Fibroblast of skin of abdomen (primary cell): ENCODE measurements at regions not wholly inside any gene's neighbourhood (a gene's known extent, or its start where the extent isn't known, plus 50 kb on each side); places are given as distances from the start of the nearest gene placed in this dataset.
A peak's percentile ranks its signal among the peaks of the same experiment; 100 is the strongest.

ENCODE experiments used
- DNase-seq: peaks from one replicate; pipeline ENCODE4 v3.0.0-alpha.2; 2013

- no peak for DNase-seq
Measured at GRCh38 chr1:204736836-204737235, 51.3 kb upstream of the LRRN2 start.

DNA sequence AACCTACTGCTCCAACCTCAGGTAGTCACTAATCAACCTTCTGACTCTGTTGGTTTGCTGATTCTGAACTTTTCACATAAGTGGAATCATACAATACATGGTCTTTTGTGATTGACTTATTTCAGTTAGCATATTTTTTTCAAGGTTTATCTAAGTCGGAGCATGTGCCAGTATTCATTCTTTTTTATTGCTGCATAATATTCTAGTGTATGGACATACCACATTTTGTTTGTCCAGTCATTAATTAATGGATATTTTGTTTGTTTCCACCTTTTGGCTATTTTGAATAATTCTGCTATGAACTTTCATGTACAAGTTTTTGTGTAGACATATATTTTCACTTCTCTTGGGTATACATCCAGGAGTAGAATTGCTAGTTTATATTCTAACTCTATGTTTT lies 53.0 kb upstream of the LRRN2 start:
- DNase-seq = no peak

- DNase-seq = no peak
Measured at GRCh38 chr1:204740354-204740753, 54.8 kb upstream of the LRRN2 start.

GRCh38 chr1:204741440-204741839 lies 55.9 kb upstream of the LRRN2 start:
- DNase-seq = no peak

- no peak for DNase-seq
Measured at GRCh38 chr1:204742676-204743251, 57.2 kb upstream of the LRRN2 start.

DNA sequence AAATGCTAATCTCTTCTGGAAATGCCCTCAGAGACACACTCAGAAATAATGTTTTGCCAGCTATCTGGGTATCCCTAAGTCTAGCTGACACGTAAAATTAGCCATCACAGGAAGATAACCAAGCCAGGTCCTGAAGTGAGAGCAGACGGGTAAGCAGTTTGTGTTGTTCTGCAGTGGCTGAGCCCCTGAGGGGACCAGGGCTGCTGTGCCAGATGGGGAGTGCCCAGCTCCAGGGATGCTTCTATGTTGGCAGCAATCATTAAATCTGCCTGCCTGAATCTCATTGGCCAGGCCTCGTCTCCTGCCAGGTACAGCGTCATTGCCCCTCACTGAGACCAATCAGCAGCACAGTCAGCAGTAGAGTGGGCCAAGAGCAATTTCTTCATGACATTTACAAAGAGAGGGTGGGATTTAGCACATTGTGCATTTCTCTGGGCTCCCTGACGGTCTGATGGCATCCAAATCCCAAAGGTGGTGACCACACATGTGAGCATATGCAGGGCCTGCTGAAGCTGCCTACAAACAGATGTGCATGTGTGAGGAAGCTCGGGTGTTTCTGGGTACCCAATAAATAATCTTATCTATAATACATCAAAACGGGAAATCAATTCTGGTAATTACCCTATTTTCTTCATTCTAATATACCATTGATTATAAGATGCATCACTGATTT lies 58.7 kb upstream of the LRRN2 start:
- DNase-seq = no peak

DNA sequence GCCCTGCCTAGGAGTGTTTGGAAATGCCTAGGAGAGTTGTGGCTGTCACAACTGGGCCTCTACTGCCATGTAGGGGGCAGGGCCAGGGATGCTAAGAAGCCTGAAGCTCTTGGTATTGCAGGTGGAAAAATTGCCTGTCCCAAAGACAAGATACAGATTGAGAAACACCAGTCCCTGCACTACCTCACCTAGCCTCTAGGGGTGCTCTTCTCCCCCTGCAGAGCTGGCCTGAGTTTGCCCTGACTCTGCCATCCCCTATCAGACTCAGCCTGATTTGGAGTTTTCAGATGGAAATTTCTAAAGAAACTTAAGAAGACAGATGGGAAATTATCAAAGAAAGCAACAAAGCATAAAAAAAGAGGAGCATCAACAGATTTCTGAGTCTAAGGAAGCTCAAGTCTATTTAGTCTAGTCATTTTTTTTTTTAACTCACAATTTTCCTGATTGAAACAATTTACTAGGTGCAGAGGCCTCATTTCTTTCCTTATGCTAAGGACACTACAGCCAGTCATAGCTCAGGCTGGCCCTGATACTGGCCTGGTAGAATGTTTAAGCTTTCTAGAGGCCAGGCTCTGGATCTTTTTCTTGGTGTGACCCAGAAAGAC lies 61.4 kb upstream of the LRRN2 start:
- peak; percentile 24 for DNase-seq

- no peak for DNase-seq
Measured at GRCh38 chr1:204751480-204751879, 65.9 kb upstream of the LRRN2 start.

DNA sequence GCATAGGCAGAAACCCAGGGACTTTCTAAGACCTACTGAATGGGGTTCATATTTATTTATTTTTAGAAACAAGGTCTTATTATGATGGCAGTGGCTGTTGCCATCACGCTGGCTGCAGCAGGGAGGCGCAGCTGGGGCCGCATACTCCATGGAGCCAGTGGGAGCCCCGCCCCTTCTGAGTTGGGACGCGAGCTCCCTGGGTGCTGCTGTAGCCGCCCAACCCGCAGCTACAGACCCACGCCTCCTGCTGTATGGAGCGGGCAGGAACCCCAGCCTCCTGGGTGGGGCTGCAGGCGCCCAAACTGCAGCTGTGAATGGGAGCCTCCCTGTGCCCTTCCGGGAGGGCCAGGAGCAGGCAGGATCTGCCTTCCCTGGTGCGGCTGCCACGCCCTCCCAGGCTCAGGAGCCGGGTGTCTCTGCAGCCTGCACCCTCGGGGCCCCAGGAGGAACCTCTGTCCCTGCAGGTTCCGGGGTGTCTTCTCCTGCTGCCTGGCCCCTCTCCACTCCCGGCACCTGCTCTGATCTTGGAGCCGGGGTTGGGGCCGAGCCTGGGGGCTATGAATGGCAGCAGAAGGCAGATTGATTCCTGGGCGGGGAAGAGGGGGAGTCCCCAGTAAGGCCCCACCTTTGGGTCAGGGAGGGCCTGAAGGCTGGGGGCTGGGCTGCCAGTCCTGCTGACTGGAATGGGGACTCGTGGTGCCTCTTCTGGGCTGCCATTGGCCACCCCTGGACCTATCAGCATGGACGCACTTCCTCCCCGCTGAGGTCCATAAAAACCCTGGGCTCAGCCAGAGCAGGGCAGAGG lies 66.5 kb upstream of the LRRN2 start:
- no peak for DNase-seq

- no peak for DNase-seq
Measured at GRCh38 chr1:204752688-204753040, 67.1 kb upstream of the LRRN2 start.

DNA sequence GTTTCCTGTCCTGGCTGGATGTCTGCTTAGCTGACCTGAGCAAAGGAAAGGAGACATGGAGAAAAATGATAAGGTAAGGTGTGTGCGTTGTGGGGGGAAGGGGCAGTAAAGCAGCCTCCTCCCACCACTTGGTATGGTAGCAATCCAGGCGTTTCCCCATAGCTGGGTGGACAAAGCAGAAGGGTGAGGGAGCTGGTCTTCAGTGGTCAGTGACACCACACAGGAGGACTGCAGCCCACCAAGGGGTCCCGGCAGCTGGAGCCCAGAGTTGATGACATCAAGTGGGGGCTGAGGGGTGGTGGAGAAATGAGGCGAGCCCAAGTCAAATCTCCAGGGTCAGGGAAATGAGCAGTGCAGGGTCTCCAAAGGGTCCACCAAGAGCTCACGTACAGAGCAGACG lies 69.3 kb upstream of the LRRN2 start:
- DNase-seq = no peak

- DNase-seq = no peak
Measured at GRCh38 chr1:204756349-204756748, 70.8 kb upstream of the LRRN2 start.

DNA sequence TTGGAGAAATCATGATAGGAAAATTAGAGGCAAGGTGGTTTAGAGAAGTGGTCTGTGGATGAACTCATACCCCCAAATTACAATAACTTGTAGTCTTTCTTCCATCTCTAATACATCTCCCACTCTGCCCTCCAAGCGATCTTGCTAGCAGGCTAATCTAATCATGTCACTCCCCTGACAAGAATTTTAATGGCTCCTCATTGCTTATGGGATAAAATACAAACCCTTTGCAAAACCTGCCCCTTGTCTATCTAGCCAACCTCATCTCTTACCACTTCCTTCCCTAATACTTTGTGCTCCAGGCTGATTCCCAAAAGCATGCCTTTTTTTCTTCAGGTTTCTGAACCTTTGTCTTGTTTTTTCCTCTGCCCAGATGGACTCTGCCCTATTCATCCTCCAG lies 71.3 kb upstream of the LRRN2 start:
- DNase-seq = no peak

DNA sequence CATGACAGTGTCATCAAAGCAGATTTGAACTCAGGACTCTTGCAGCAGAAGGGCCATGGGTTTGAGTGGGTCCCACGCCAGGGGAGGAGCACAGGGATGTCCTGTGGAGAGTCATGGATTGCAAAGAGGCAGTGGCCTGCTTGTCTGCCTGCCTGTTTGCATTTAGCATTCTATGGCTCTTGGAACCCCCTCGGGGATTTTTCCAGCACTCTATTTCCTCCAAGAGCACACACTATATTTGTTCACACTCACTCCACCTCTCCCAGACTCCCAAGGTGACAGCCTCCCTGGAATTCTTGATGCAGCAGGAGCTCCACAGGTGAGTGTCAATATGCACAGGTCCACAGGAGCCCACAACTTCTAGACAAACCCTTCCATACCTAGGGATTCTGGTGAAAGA lies 73.1 kb upstream of the LRRN2 start:
- DNase-seq = no peak

- no peak for DNase-seq
Measured at GRCh38 chr1:204760350-204760749, 74.8 kb upstream of the LRRN2 start.

DNA sequence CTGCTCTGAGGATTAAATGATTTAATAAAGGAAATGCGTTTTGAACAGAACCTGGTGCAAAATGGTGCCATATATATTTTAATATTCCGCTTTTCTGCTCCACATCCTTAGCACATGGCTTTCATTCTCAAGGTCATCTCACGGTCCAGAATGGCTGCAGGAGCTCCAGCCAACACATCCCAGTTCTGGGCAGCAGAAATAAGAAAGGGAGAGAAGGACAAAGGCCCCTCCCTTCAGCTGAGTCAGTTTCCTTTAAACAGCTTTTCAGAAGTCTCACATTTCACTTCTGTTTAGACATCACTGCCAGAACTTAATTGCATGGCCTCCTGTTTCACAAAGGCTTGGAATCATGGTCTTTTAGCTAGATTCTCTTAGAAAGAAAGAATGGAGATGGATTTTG lies 75.2 kb upstream of the LRRN2 start:
- DNase-seq = no peak

GRCh38 chr1:204763773-204764427 lies 78.4 kb upstream of the LRRN2 start:
- DNase-seq = peak; percentile 57

GRCh38 chr1:204769997-204770396 lies 84.5 kb upstream of the LRRN2 start:
- DNase-seq = no peak

DNA sequence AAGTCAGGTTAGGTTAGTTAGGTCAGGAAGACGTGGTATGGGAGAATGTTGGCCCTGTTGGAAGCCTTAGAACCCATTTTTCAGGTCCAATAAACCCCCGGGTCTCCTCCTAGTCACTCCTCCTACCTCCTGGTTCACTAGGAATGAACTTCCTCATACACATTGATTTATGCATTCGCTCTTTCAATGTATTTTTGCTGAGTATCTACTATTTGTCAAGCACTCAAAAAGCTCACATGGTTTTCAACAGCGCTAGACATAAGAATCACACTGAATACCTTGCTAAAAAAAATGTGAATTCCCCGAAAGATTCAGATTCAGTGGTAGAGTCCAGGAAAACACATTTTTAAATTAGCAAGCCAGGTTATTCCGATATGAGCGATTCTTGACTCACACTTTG lies 85.8 kb upstream of the LRRN2 start:
- no peak for DNase-seq

DNA sequence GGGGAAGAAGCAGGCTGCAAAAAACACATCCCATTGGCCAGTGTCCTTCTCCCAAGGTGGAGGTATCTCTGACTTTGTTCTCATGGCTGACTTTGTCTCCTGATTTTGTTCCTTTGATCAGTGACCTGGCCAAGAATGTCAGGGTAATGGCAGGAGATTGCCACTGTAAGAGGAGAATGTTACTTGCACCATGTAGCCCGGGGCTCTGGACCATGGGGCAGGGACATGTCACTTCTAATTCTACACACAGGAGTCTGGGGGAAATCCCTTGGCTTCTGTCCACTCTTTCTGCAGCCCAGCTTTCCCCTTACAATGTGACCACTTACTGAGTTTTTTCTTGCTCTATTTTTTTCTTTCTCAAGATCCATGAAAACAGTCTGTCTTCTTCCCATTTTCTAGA lies 87.7 kb upstream of the LRRN2 start:
- no peak for DNase-seq

GRCh38 chr1:204775546-204775945 lies 90.0 kb upstream of the LRRN2 start:
- no peak for DNase-seq

DNA sequence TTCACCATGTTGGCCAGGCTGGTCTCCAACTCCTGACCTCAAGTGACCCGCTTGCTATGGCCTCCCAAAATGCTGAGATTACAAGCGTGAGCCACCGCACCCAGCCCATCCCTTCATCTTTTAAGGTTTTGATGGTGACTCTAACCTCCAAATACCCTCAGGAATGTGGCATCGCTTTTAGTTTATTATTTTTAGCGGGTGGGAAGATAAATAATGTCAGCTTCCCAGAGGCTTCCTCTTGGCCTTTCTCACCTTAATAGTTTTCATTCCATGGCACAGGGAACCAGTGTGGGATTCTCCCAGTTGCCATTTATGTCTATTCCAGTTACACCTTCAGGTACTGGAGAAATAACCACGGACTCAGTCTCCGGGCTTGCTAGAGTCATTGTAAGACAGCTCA lies 92.1 kb upstream of the LRRN2 start:
- no peak for DNase-seq

GRCh38 chr1:204780630-204781029 lies 90.0 kb upstream of the NFASC start:
- DNase-seq = no peak
